Calu3 (cell line): ENCODE measurements at regions not wholly inside any gene's neighbourhood (a gene's known extent, or its start where the extent isn't known, plus 50 kb on each side); places are given as distances from the start of the nearest gene placed in this dataset.

ENCODE experiments used
- BruUV-seq: library from RNA; stranded (reverse); fragments of 400-500 nt; replicated peaks from 2 replicates; lab custom pipeline; 2021; lab: Mats Ljungman, UMichigan
- CTCF ChIA-PET: fragments of 300-600 bp; sonication (Branson Sonifier 250); formaldehyde crosslinking; loops from one replicate; lab custom pipeline; 2022; ENCODE audit warnings: antibody characterized with exemption; lab: Charles Lee
- DNase-seq: peaks from one replicate; pipeline ENCODE4 v3.0.0; 2022
- H3K27ac Mint-ChIP-seq: one replicate; pipeline ENCODE4 v1.8.0; 2022; ENCODE audit warnings: mixed read lengths; ENCODE audit not compliant: unreplicated experiment
- H3K27me3 Mint-ChIP-seq: one replicate; pipeline ENCODE4 v1.8.0; 2022; ENCODE audit warnings: mixed read lengths; ENCODE audit not compliant: unreplicated experiment
- H3K36me3 Mint-ChIP-seq: one replicate; pipeline ENCODE4 v1.8.0; 2022; ENCODE audit warnings: mild to moderate bottlenecking, moderate library complexity, mixed read lengths; ENCODE audit not compliant: insufficient read depth, unreplicated experiment
- H3K4me1 Mint-ChIP-seq: one replicate; pipeline ENCODE4 v1.8.0; 2022; ENCODE audit warnings: mild to moderate bottlenecking, low read depth, mixed read lengths; ENCODE audit not compliant: unreplicated experiment
- H3K4me3 Mint-ChIP-seq: one replicate; pipeline ENCODE4 v1.8.0; 2022; ENCODE audit warnings: mild to moderate bottlenecking, low read depth, moderate library complexity, mixed read lengths; ENCODE audit not compliant: unreplicated experiment
- H3K9me3 Mint-ChIP-seq: one replicate; pipeline ENCODE4 v1.8.0; 2022; ENCODE audit warnings: low read depth, mixed read lengths; ENCODE audit not compliant: unreplicated experiment
- CTCF ChIP-seq: fragments of 200-600 bp; IDR thresholded peaks from one replicate; pipeline ENCODE4 v1.8.0; 2022; ENCODE audit warnings: antibody characterized with exemption; ENCODE audit not compliant: unreplicated experiment
- intact Hi-C: fragments of 100-400 bp; cut with micrococcal nuclease; formaldehyde crosslinking; loops from one replicate; pipeline ENCODE4 v1.10.0; 2022; ENCODE audit not compliant: unreplicated experiment

- CTCF ChIA-PET: no interaction called here
- BruUV-seq: no TSS peak
- no peak for TF ChIP-seq CTCF
- no peak overlapping the region for H3K4me3 Mint-ChIP-seq
- H3K9me3 Mint-ChIP-seq: peaks cover 3% of the 10 kb centered on the region
- no peaks in the 10 kb centered on the region for H3K36me3 Mint-ChIP-seq
- DNase-seq: no peak
- H3K27me3 Mint-ChIP-seq: peaks cover 16% of the 10 kb centered on the region
- H3K27ac Mint-ChIP-seq: no peak overlapping the region
- intact Hi-C loops: no loop called here
- no peaks in the 10 kb centered on the region for H3K4me1 Mint-ChIP-seq
Measured at GRCh38 chr11:129543515-129544290, 168.1 kb downstream of the BARX2 start.

- no peak for DNase-seq
- no peak overlapping the region for H3K4me3 Mint-ChIP-seq
- H3K4me1 Mint-ChIP-seq: no peaks in the 10 kb centered on the region
- no TSS peak for BruUV-seq
- intact Hi-C loops: no loop called here
- peaks cover 3% of the 10 kb centered on the region for H3K9me3 Mint-ChIP-seq
- H3K27me3 Mint-ChIP-seq: peaks cover 16% of the 10 kb centered on the region
- CTCF ChIA-PET: no interaction called here
- H3K27ac Mint-ChIP-seq: no peak overlapping the region
- no peak for TF ChIP-seq CTCF
- no peaks in the 10 kb centered on the region for H3K36me3 Mint-ChIP-seq
Measured at GRCh38 chr11:129544691-129545090, 169.0 kb downstream of the BARX2 start.

- no peak for TF ChIP-seq CTCF
- no peaks in the 10 kb centered on the region for H3K36me3 Mint-ChIP-seq
- H3K9me3 Mint-ChIP-seq: peaks cover 6% of the 10 kb centered on the region
- H3K27me3 Mint-ChIP-seq: peaks cover 16% of the 10 kb centered on the region
- H3K4me3 Mint-ChIP-seq: no peak overlapping the region
- intact Hi-C loops: no loop called here
- CTCF ChIA-PET: interaction anchor here (0.7 kb wide), 1 partner anchor 13 kb away, joined by 3 read pairs; no protein-coding TSS in a partner anchor
- H3K27ac Mint-ChIP-seq: no peak overlapping the region
- BruUV-seq: no TSS peak
- no peaks in the 10 kb centered on the region for H3K4me1 Mint-ChIP-seq
- DNase-seq: no peak
Measured at GRCh38 chr11:129546266-129546665, 170.6 kb downstream of the BARX2 start.

- H3K4me1 Mint-ChIP-seq: peaks cover 9% of the 10 kb centered on the region
- TF ChIP-seq CTCF: no peak
Measured at GRCh38 chr11:129557421-129557820, 181.8 kb downstream of the BARX2 start.

More at GRCh38 chr11:129557421-129557820, 181.8 kb downstream of the BARX2 start:
- Mint-ChIP-seq H3K27me3 (no peaks in the 10 kb centered on the region), H3K4me3 (no peak overlapping the region), H3K27ac (no peak overlapping the region), H3K36me3 (no peaks in the 10 kb centered on the region), H3K9me3 (peaks cover 2% of the 10 kb centered on the region)
- intact Hi-C loops: no loop called here
- CTCF ChIA-PET: no interaction called here
- DNase-seq: no peak
- BruUV-seq: no TSS peak
